HG02973 (cell line): ENCODE measurements at regions not wholly inside any gene's neighbourhood (a gene's known extent, or its start where the extent isn't known, plus 50 kb on each side); places are given as distances from the start of the nearest gene placed in this dataset.

ENCODE experiments used
- ATAC-seq: cut with Tn5 transposase; IDR thresholded peaks from one replicate; pipeline ENCODE4 v1.9.1; 2021; ENCODE audit warnings: moderate library complexity; ENCODE audit not compliant: unreplicated experiment

- ATAC-seq = no peak
These were observed 50.8 kb upstream of the KLHL13 start for GRCh38 chrX:118167361-118167760.

GRCh38 chrX:118171356-118171755, 54.7 kb upstream of the KLHL13 start:
- ATAC-seq = no peak

GRCh38 chrX:118174516-118175098, 58.0 kb upstream of the KLHL13 start:
- ATAC-seq = no peak

- ATAC-seq = no peak
These were observed 61.1 kb upstream of the KLHL13 start for GRCh38 chrX:118177708-118178107.

- no peak for ATAC-seq
These were observed 61.8 kb upstream of the KLHL13 start for GRCh38 chrX:118178450-118178849.

GRCh38 chrX:118179161-118179560, 62.6 kb upstream of the KLHL13 start:
- no peak for ATAC-seq

- no peak for ATAC-seq
These were observed 63.1 kb upstream of the KLHL13 start for GRCh38 chrX:118179718-118180117.

GRCh38 chrX:118181030-118181429, 64.4 kb upstream of the KLHL13 start:
- no peak for ATAC-seq

- ATAC-seq = no peak
These were observed 65.4 kb upstream of the KLHL13 start for GRCh38 chrX:118182025-118182424.

- ATAC-seq = no peak
These were observed 66.1 kb upstream of the KLHL13 start for GRCh38 chrX:118182681-118183080.

- ATAC-seq = no peak
These were observed 67.0 kb upstream of the KLHL13 start for GRCh38 chrX:118183606-118184005.

- ATAC-seq = no peak
These were observed 70.5 kb upstream of the KLHL13 start for GRCh38 chrX:118187100-118187499.

- no peak for ATAC-seq
These were observed 72.4 kb upstream of the KLHL13 start for GRCh38 chrX:118189000-118189399.

GRCh38 chrX:118189628-118190027, 73.0 kb upstream of the KLHL13 start:
- no peak for ATAC-seq

GRCh38 chrX:118197730-118198129, 81.1 kb upstream of the KLHL13 start:
- ATAC-seq = no peak

GRCh38 chrX:118198577-118198976, 82.0 kb upstream of the KLHL13 start:
- no peak for ATAC-seq

GRCh38 chrX:118199997-118200396, 83.4 kb upstream of the KLHL13 start:
- no peak for ATAC-seq

GRCh38 chrX:118205421-118206395, 89.1 kb upstream of the KLHL13 start:
- ATAC-seq = no peak

GRCh38 chrX:118207831-118208453, 91.3 kb upstream of the KLHL13 start:
- no peak for ATAC-seq

GRCh38 chrX:118208481-118208880, 91.9 kb upstream of the KLHL13 start:
- no peak for ATAC-seq

- ATAC-seq = peak; percentile 52
These were observed 95.5 kb upstream of the KLHL13 start for GRCh38 chrX:118211891-118212816.
